ENCODE measurements at regions not wholly inside any gene's neighbourhood (a gene's known extent, or its start where the extent isn't known, plus 50 kb on each side); places are given as distances from the start of the nearest gene placed in this dataset.
A peak's percentile ranks its signal among the peaks of the same experiment; 100 is the strongest.

DNA sequence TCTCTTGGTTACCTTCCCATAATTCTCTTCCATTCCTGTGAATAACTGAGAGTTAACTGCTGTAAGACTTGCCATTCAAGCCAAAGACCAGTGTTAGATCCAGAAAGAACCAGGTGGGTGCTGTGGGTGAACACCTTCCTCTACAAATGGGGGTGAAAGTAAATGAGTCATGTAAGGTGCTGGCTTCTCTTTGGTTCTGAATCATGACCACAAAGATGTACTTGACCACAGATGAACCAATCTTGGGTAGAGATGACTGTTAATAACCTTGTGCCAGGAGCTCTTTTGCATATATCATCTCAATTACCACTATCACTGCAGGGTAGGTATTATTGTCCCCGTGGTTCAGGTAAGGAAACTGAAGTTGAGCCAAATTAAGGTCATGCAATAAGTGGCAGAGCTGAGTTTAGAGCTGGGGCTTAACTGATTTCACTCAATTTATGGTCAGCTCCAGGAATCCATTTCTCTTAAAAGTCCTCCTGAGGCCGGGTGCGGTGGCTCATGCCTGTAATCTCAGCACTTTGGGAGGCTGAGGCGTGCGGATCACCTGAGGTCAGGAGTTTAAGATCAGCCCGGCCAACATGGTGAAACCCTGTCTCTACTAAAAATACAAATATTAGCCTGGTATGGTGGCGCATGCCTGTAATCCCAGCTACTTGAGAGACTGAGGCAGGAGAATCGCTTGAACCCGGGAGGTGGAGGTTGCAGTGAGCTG lies 244.9 kb upstream of the CXCR4 start:
- Mint-ChIP-seq H3K36me3 (peaks cover 7% of the 10 kb centered on the region), H3K9me3 (peaks cover 7% of the 10 kb centered on the region), H3K27ac (no peak overlapping the region)

DNA sequence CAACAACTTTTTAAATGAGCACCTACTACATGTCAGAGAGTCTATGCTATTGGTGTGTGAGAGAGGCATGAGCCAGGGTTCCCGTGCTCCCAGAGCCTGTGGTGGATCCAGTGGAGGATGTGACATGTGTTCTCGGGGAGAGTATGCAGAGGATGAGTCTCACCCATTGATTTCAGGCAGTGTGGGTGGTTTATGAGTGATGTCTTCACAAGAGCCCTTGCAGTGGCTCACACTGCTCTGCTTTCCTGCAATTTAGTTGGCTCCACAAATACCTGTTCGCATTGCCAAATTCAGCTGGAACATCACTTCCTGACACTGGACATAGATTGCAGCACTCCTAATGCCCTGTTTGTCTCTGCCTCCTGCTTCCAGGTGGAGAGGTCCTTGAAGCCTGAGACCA lies 243.6 kb upstream of the CXCR4 start:
- H3K4me3 Mint-ChIP-seq = no peak overlapping the region
- H3K36me3 Mint-ChIP-seq = no peaks in the 10 kb centered on the region
- H3K27ac Mint-ChIP-seq = no peak overlapping the region
- H3K27me3 Mint-ChIP-seq = peaks cover 13% of the 10 kb centered on the region
- H3K4me1 Mint-ChIP-seq = peaks cover 53% of the 10 kb centered on the region
- DNase-seq = no peak
- H3K9me3 Mint-ChIP-seq = no peaks in the 10 kb centered on the region

More for the DNA sequence above, 244.9 kb upstream of the CXCR4 start:
- no peak overlapping the region for H3K4me3 Mint-ChIP-seq
- peaks cover 8% of the 10 kb centered on the region for H3K27me3 Mint-ChIP-seq
- H3K4me1 Mint-ChIP-seq = peaks cover 53% of the 10 kb centered on the region
- DNase-seq = peak; percentile 44

GRCh38 chr2:136360790-136361189 lies 242.8 kb upstream of the CXCR4 start:
- no peak overlapping the region for H3K27ac Mint-ChIP-seq
- H3K4me3 Mint-ChIP-seq = no peak overlapping the region
- no peaks in the 10 kb centered on the region for H3K36me3 Mint-ChIP-seq
- H3K4me1 Mint-ChIP-seq = peaks cover 58% of the 10 kb centered on the region
- peaks cover 20% of the 10 kb centered on the region for H3K27me3 Mint-ChIP-seq
- no peaks in the 10 kb centered on the region for H3K9me3 Mint-ChIP-seq
- no peak for DNase-seq

GRCh38 chr2:136359121-136359965 lies 241.4 kb upstream of the CXCR4 start:
- Mint-ChIP-seq H3K27me3 (peaks cover 18% of the 10 kb centered on the region), H3K4me3 (no peak overlapping the region), H3K27ac (peak overlapping the region; percentile 43), H3K36me3 (no peaks in the 10 kb centered on the region), H3K4me1 (peaks cover 59% of the 10 kb centered on the region), H3K9me3 (no peaks in the 10 kb centered on the region)
- peak; percentile 30 for DNase-seq

GRCh38 chr2:136358576-136358975 lies 240.6 kb upstream of the CXCR4 start:
- Mint-ChIP-seq H3K36me3 (no peaks in the 10 kb centered on the region), H3K27me3 (peaks cover 16% of the 10 kb centered on the region), H3K27ac (peak overlapping the region; percentile 43), H3K4me3 (no peak overlapping the region), H3K9me3 (no peaks in the 10 kb centered on the region), H3K4me1 (peaks cover 57% of the 10 kb centered on the region)
- DNase-seq = no peak

DNA sequence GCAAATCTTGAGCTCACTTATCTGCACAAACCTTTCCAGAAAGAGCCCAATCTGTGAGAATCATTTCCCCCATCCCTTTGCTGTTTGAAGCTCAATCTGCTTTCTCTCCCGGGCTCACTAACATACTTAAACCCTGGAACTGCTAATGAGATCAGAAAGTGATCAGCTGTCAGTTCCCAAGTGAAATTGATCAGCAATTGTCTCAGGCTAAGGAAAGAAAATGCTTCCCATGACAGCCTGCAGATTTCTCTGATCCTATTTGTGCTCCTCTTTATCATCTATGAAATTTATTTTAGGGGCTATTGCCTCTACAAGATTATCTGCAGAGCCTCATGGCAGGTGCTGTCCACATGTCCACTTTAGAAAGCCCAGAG lies 239.0 kb upstream of the CXCR4 start:
- peaks cover 42% of the 10 kb centered on the region for H3K4me1 Mint-ChIP-seq
- no peaks in the 10 kb centered on the region for H3K9me3 Mint-ChIP-seq
- no peaks in the 10 kb centered on the region for H3K36me3 Mint-ChIP-seq
- H3K4me3 Mint-ChIP-seq = no peak overlapping the region
- H3K27ac Mint-ChIP-seq = no peak overlapping the region
- no peak for DNase-seq
- peaks cover 16% of the 10 kb centered on the region for H3K27me3 Mint-ChIP-seq

- Mint-ChIP-seq H3K4me1 (peaks cover 42% of the 10 kb centered on the region), H3K36me3 (no peaks in the 10 kb centered on the region), H3K27me3 (peaks cover 16% of the 10 kb centered on the region), H3K4me3 (no peak overlapping the region), H3K27ac (no peak overlapping the region), H3K9me3 (no peaks in the 10 kb centered on the region)
- no peak for DNase-seq
Observed at GRCh38 chr2:136356125-136357006, 238.4 kb upstream of the CXCR4 start.

- H3K27me3 Mint-ChIP-seq = peaks cover 8% of the 10 kb centered on the region
- H3K4me3 Mint-ChIP-seq = no peak overlapping the region
- DNase-seq = no peak
- H3K9me3 Mint-ChIP-seq = peaks cover 11% of the 10 kb centered on the region
- peaks cover 5% of the 10 kb centered on the region for H3K36me3 Mint-ChIP-seq
- no peak overlapping the region for H3K27ac Mint-ChIP-seq
- peaks cover 12% of the 10 kb centered on the region for H3K4me1 Mint-ChIP-seq
Observed at GRCh38 chr2:136351684-136352083, 233.7 kb upstream of the CXCR4 start.

GRCh38 chr2:136347981-136348380 lies 230.0 kb upstream of the CXCR4 start:
- Mint-ChIP-seq H3K36me3 (peaks cover 5% of the 10 kb centered on the region), H3K27ac (no peak overlapping the region), H3K27me3 (no peaks in the 10 kb centered on the region), H3K4me1 (peaks cover 7% of the 10 kb centered on the region), H3K4me3 (no peak overlapping the region), H3K9me3 (peaks cover 11% of the 10 kb centered on the region)
- DNase-seq = no peak

DNA sequence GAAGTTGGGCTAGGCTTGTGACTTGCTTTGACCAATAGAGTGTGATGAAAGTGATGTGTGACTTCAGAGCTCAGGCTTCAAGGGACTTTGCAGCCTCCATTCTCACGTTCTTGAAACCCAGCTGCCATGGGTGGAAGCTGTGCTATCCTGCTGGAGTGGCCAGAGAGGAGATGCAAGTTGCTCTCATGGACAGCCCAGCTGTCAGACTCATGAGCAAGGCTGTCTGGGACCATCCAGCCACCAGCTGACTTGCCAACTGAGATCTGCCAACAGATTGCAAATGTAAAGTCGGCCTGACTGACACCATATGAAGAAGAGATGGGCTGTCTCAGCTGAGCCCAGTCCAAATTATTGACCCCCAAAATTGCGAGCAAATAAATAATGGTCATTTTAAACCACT lies 226.4 kb upstream of the CXCR4 start:
- H3K36me3 Mint-ChIP-seq = no peaks in the 10 kb centered on the region
- H3K9me3 Mint-ChIP-seq = peaks cover 2% of the 10 kb centered on the region
- H3K27me3 Mint-ChIP-seq = no peaks in the 10 kb centered on the region
- H3K27ac Mint-ChIP-seq = no peak overlapping the region
- no peak overlapping the region for H3K4me3 Mint-ChIP-seq
- H3K4me1 Mint-ChIP-seq = no peaks in the 10 kb centered on the region
- no peak for DNase-seq

GRCh38 chr2:136342138-136342537 lies 224.2 kb upstream of the CXCR4 start:
- no peak overlapping the region for H3K27ac Mint-ChIP-seq
- peaks cover 2% of the 10 kb centered on the region for H3K9me3 Mint-ChIP-seq
- no peaks in the 10 kb centered on the region for H3K27me3 Mint-ChIP-seq
- no peak overlapping the region for H3K4me3 Mint-ChIP-seq
- no peak for DNase-seq
- peaks cover 3% of the 10 kb centered on the region for H3K4me1 Mint-ChIP-seq
- no peaks in the 10 kb centered on the region for H3K36me3 Mint-ChIP-seq

GRCh38 chr2:136334967-136335366 lies 217.0 kb upstream of the CXCR4 start:
- no peak overlapping the region for H3K27ac Mint-ChIP-seq
- peaks cover 3% of the 10 kb centered on the region for H3K4me1 Mint-ChIP-seq
- no peaks in the 10 kb centered on the region for H3K27me3 Mint-ChIP-seq
- H3K9me3 Mint-ChIP-seq = peaks cover 2% of the 10 kb centered on the region
- DNase-seq = no peak
- H3K36me3 Mint-ChIP-seq = no peaks in the 10 kb centered on the region
- H3K4me3 Mint-ChIP-seq = no peak overlapping the region

GRCh38 chr2:136332436-136333095 lies 214.6 kb upstream of the CXCR4 start:
- no peaks in the 10 kb centered on the region for H3K27me3 Mint-ChIP-seq
- H3K9me3 Mint-ChIP-seq = no peaks in the 10 kb centered on the region
- no peaks in the 10 kb centered on the region for H3K36me3 Mint-ChIP-seq
- no peak overlapping the region for H3K4me3 Mint-ChIP-seq
- no peak for DNase-seq
- H3K4me1 Mint-ChIP-seq = peaks cover 11% of the 10 kb centered on the region
- no peak overlapping the region for H3K27ac Mint-ChIP-seq

DNA sequence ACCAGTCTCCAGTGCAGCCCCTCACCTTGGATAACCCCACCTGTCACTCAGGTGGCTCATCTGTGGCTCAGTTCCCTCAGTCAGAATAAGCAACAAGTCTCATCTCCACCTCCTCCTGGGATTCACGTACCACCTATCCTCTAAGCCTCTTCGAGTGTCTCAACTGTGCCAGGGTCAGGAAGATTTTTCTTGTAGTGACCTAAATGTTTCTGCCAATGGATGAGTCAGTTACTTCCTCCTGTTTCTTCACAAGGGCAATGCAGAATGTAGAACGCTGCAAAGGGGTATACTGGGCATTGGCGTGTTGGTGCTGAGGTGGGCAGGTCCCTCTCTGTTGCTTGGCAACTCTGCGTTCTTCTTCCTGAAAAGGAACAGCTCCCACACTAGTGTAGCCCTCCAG lies 213.3 kb upstream of the CXCR4 start:
- H3K4me3 Mint-ChIP-seq = no peak overlapping the region

More for the DNA sequence above, 213.3 kb upstream of the CXCR4 start:
- Mint-ChIP-seq H3K4me1 (peaks cover 21% of the 10 kb centered on the region), H3K27ac (no peak overlapping the region), H3K36me3 (no peaks in the 10 kb centered on the region), H3K9me3 (no peaks in the 10 kb centered on the region), H3K27me3 (no peaks in the 10 kb centered on the region)
- DNase-seq = no peak
